SJSA1 (cell line): ENCODE measurements at regions not wholly inside any gene's neighbourhood (a gene's known extent, or its start where the extent isn't known, plus 50 kb on each side); places are given as distances from the start of the nearest gene placed in this dataset.

ENCODE experiments used
- DNase-seq, 2 experiments: peaks; one replicate each; pipeline ENCODE4 v3.0.0-alpha.2; 2015 to 2020; ENCODE audit warnings: low spot score in 2 of 2, low read depth in 1 of 2
- H3K27ac ChIP-seq: fragments of 250-450 bp; sonication (Bioruptor Pico); 2 replicates; pipeline ENCODE4 v1.5.1; 2020; ENCODE audit warnings: mild to moderate bottlenecking, moderate library complexity
- H3K27me3 ChIP-seq: fragments of 250-450 bp; sonication (Bioruptor Pico); replicated peaks from 2 replicates; pipeline ENCODE4 v1.5.1; 2020; ENCODE audit warnings: mild to moderate bottlenecking, moderate library complexity
- H3K36me3 ChIP-seq: fragments of 250-450 bp; sonication (Bioruptor Pico); 2 replicates; pipeline ENCODE4 v1.5.1; 2020; ENCODE audit warnings: mild to moderate bottlenecking
- H3K4me1 ChIP-seq: fragments of 250-450 bp; sonication (Bioruptor Pico); replicated peaks from 2 replicates; pipeline ENCODE4 v1.6.1; 2021; ENCODE audit warnings: mild to moderate bottlenecking
- H3K4me3 ChIP-seq: fragments of 250-450 bp; sonication (Bioruptor Pico); 2 replicates; pipeline ENCODE4 v1.5.1; 2020; ENCODE audit warnings: mild to moderate bottlenecking
- H3K9me3 ChIP-seq: fragments of 250-450 bp; sonication (Bioruptor Pico); replicated peaks from 2 replicates; pipeline ENCODE4 v1.5.1; 2020; ENCODE audit warnings: mild to moderate bottlenecking

DNA sequence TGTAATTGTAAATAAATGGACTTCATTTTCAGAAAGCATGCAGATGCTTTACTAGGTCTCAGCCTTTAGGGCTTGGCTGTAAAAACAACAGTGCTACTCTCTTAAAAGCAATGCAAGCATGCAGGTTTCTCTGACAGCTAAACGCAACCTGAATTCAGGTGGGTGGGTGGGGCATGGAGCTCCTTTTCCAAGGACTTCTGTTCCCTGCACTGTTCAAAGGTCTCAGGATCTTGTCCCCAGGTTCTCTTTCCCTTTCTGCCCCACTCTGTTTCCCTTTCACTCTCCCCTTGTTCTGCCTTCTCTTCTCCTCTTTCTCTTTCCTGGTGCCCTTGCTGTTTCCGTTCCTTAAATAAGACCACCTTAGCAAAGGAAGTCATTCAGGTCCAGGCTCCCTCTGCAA lies 1527.5 kb upstream of the SLC10A2 start:
- no peaks in the 10 kb centered on the region for H3K27me3 ChIP-seq

GRCh38 chr13:104593251-104593576 lies 1527.0 kb upstream of the SLC10A2 start:
- no peaks in the 10 kb centered on the region for H3K9me3 ChIP-seq
- no peak overlapping the region; the same call in 1 of the 2 replicates for H3K27ac ChIP-seq
- H3K36me3 ChIP-seq, result no peaks in the 10 kb centered on the region
- no peak overlapping the region for H3K4me3 ChIP-seq
- H3K4me1 ChIP-seq, result peaks cover 37% of the 10 kb centered on the region
- no peaks in the 10 kb centered on the region for H3K27me3 ChIP-seq
- no peak for DNase-seq

More for the DNA sequence above, 1527.5 kb upstream of the SLC10A2 start:
- Histone ChIP-seq H3K9me3 (no peaks in the 10 kb centered on the region), H3K36me3 (no peaks in the 10 kb centered on the region), H3K4me3 (no peak overlapping the region), H3K4me1 (peaks cover 37% of the 10 kb centered on the region), H3K27ac (no peak overlapping the region)
- DNase-seq, result no peak

- Histone ChIP-seq H3K27me3 (no peaks in the 10 kb centered on the region), H3K4me3 (no peak overlapping the region), H3K4me1 (peaks cover 37% of the 10 kb centered on the region), H3K27ac (peak overlapping the region; percentile 30), H3K36me3 (no peaks in the 10 kb centered on the region), H3K9me3 (no peaks in the 10 kb centered on the region)
- peak in 1 of 2 experiments; percentile 30 for DNase-seq
These were observed 1526.5 kb upstream of the SLC10A2 start for GRCh38 chr13:104592545-104593250.

- Histone ChIP-seq H3K4me3 (no peak overlapping the region), H3K9me3 (no peaks in the 10 kb centered on the region), H3K36me3 (no peaks in the 10 kb centered on the region), H3K27me3 (no peaks in the 10 kb centered on the region), H3K4me1 (peaks cover 37% of the 10 kb centered on the region), H3K27ac (peak overlapping the region; percentile 45)
- DNase-seq, result peak in 1 of 2 experiments; percentile 89
These were observed 1525.9 kb upstream of the SLC10A2 start for GRCh38 chr13:104592127-104592526.

GRCh38 chr13:104586051-104586746 lies 1520.0 kb upstream of the SLC10A2 start:
- no peaks in the 10 kb centered on the region for H3K36me3 ChIP-seq
- no peaks in the 10 kb centered on the region for H3K9me3 ChIP-seq
- H3K4me1 ChIP-seq, result peaks cover 10% of the 10 kb centered on the region
- peak overlapping the region; percentile 32 for H3K27ac ChIP-seq
- peak; percentile 48 to 58 for DNase-seq
- no peak overlapping the region for H3K4me3 ChIP-seq
- H3K27me3 ChIP-seq, result no peaks in the 10 kb centered on the region

GRCh38 chr13:104584481-104584880 lies 1518.3 kb upstream of the SLC10A2 start:
- no peak overlapping the region for H3K27ac ChIP-seq
- H3K9me3 ChIP-seq, result no peaks in the 10 kb centered on the region
- no peaks in the 10 kb centered on the region for H3K27me3 ChIP-seq
- no peaks in the 10 kb centered on the region for H3K36me3 ChIP-seq
- no peak for DNase-seq
- H3K4me1 ChIP-seq, result peaks cover 3% of the 10 kb centered on the region; the same call in 1 of the 2 replicates
- no peak overlapping the region for H3K4me3 ChIP-seq

DNA sequence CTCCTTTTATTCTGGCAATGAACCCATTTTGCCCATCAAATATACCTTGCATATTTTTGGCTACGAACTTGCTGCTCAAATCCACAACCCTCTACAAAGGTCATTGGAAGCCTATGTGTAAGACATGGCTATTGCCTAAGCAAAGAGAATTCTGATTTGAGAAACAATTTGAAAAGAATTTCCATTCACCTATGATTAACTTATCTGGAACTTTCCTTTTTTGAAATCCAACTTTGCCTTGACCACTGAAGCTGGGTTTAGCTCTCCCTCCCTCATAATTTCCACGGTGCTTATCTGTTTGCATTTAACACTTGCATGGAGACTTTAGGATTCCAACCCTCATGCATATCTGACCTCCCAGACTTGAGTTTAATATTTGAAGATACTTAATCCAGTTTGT lies 1514.7 kb upstream of the SLC10A2 start:
- Histone ChIP-seq H3K36me3 (no peaks in the 10 kb centered on the region), H3K9me3 (no peaks in the 10 kb centered on the region), H3K4me1 (no peaks in the 10 kb centered on the region), H3K4me3 (no peak overlapping the region), H3K27me3 (no peaks in the 10 kb centered on the region), H3K27ac (no peak overlapping the region)
- no peak for DNase-seq

DNA sequence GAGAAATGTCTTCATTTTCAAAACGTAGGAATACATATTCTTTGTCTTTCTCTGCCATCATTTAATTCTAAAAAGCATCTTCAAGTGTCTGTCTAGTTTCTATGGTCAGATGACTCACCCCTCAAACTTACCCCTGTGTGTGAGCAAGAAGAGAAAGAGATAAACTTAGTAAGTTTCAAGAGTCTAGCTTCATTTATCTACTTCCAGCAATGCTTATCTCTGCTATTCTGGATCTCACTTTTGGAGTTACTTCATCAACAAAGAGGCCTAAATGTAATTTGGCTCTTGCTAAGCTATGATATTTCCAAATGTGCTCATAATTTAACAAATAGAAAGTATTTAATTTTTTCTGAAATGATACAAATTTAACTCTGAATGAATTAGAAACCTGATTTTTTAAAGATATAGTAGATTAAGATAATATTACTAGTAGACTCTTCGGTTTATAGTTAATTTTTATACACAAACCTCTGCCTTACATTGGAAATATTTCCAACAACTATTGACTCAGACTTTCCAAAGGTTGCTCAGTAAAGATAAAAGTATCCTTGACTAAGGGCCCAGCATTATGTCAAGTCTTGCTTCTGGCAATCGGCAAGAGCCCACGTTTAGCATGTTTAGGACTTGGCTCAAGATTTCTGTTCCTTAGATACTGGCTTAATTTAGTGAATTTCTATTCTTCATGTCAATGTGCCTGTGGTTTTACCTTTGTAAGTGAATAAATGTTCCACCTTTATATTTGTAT lies 1511.0 kb upstream of the SLC10A2 start:
- Histone ChIP-seq H3K4me1 (no peaks in the 10 kb centered on the region), H3K36me3 (no peaks in the 10 kb centered on the region), H3K9me3 (no peaks in the 10 kb centered on the region), H3K27me3 (no peaks in the 10 kb centered on the region), H3K27ac (no peak overlapping the region), H3K4me3 (no peak overlapping the region)
- DNase-seq, result no peak

GRCh38 chr13:104571893-104572229 lies 1505.6 kb upstream of the SLC10A2 start:
- Histone ChIP-seq H3K36me3 (no peaks in the 10 kb centered on the region), H3K9me3 (no peaks in the 10 kb centered on the region), H3K4me1 (peaks cover 11% of the 10 kb centered on the region; the same call in 1 of the 2 replicates), H3K4me3 (no peak overlapping the region), H3K27me3 (no peaks in the 10 kb centered on the region), H3K27ac (no peak overlapping the region)
- no peak for DNase-seq

- H3K27me3 ChIP-seq, result no peaks in the 10 kb centered on the region
- DNase-seq, result peak; percentile 80 to 84
- H3K4me3 ChIP-seq, result no peak overlapping the region
- H3K9me3 ChIP-seq, result no peaks in the 10 kb centered on the region
- peaks cover 11% of the 10 kb centered on the region; the same call in 1 of the 2 replicates for H3K4me1 ChIP-seq
- H3K27ac ChIP-seq, result peak overlapping the region; percentile 13
- H3K36me3 ChIP-seq, result no peaks in the 10 kb centered on the region
These were observed 1505.1 kb upstream of the SLC10A2 start for GRCh38 chr13:104571161-104571892.

GRCh38 chr13:104567114-104567513 lies 1500.9 kb upstream of the SLC10A2 start:
- Histone ChIP-seq H3K27me3 (no peaks in the 10 kb centered on the region), H3K36me3 (no peaks in the 10 kb centered on the region), H3K4me3 (no peak overlapping the region), H3K4me1 (peaks cover 10% of the 10 kb centered on the region; the same call in 1 of the 2 replicates), H3K9me3 (no peaks in the 10 kb centered on the region), H3K27ac (no peak overlapping the region)
- no peak for DNase-seq

- Histone ChIP-seq H3K4me1 (no peaks in the 10 kb centered on the region; the same call in 1 of the 2 replicates), H3K9me3 (no peaks in the 10 kb centered on the region), H3K27me3 (no peaks in the 10 kb centered on the region), H3K36me3 (no peaks in the 10 kb centered on the region), H3K4me3 (no peak overlapping the region), H3K27ac (no peak overlapping the region)
- DNase-seq, result no peak
These were observed 1499.7 kb upstream of the SLC10A2 start for GRCh38 chr13:104565888-104566287.

DNA sequence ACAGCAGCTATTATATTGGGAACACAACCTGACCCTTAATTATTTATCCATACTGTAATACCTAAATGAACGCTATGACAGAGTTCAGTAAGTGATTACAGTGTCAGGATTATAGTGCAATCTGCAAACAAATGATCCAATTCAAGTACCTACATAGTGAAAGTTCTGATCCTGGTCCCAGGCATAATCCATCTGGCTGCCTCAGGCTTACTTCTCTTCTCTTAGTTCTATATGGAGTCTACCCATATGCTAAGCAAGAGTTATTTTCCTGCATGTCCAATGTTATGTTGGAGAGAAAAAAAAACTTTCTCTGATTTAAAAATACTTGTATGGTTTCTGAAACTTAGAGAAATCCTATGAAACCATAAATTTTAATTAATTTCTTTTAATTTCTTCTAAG lies 1487.7 kb upstream of the SLC10A2 start:
- Histone ChIP-seq H3K4me1 (no peaks in the 10 kb centered on the region; the same call in 1 of the 2 replicates), H3K27me3 (no peaks in the 10 kb centered on the region), H3K4me3 (no peak overlapping the region)

More for the DNA sequence above, 1487.7 kb upstream of the SLC10A2 start:
- Histone ChIP-seq H3K9me3 (no peaks in the 10 kb centered on the region), H3K27ac (no peak overlapping the region), H3K36me3 (no peaks in the 10 kb centered on the region)
- DNase-seq, result no peak
